ENCODE measurements at regions not wholly inside any gene's neighbourhood (a gene's known extent, or its start where the extent isn't known, plus 50 kb on each side); places are given as distances from the start of the nearest gene placed in this dataset.

- TF ChIP-seq CTCF (IDR thresholded peaks at IDR 0.05) = no peak
- no peak for ATAC-seq
- no peak overlapping the region for H3K27ac ChIP-seq
- H3K27me3 ChIP-seq (ENCODE audit: low read depth) = no peaks in the 10 kb centered on the region
- no peaks in the 10 kb centered on the region for H3K4me1 ChIP-seq
- no peaks in the 10 kb centered on the region for H3K36me3 ChIP-seq
- H3K9me3 ChIP-seq = no peaks in the 10 kb centered on the region
- H3K4me3 ChIP-seq = no peak overlapping the region
- no peak for DNase-seq
- intact Hi-C loops (cut with DNase I) = no loop called here
These were observed 127.6 kb upstream of the VGLL2 start for GRCh38 chr6:117137711-117138110.

GRCh38 chr6:117138425-117138824, 126.9 kb upstream of the VGLL2 start:
- Histone ChIP-seq H3K27ac (no peak overlapping the region), H3K9me3 (no peaks in the 10 kb centered on the region), H3K36me3 (no peaks in the 10 kb centered on the region), H3K27me3 (ENCODE audit: low read depth) (no peaks in the 10 kb centered on the region), H3K4me1 (no peaks in the 10 kb centered on the region), H3K4me3 (no peak overlapping the region)
- intact Hi-C loops (cut with DNase I) = no loop called here
- DNase-seq = no peak
- ATAC-seq = no peak
- no peak for TF ChIP-seq CTCF (IDR thresholded peaks at IDR 0.05)

- TF ChIP-seq CTCF (IDR thresholded peaks at IDR 0.05) = no peak
- Histone ChIP-seq H3K27ac (no peak overlapping the region), H3K27me3 (ENCODE audit: low read depth) (no peaks in the 10 kb centered on the region), H3K4me3 (no peak overlapping the region), H3K9me3 (no peaks in the 10 kb centered on the region), H3K4me1 (no peaks in the 10 kb centered on the region), H3K36me3 (no peaks in the 10 kb centered on the region)
- intact Hi-C loops (cut with DNase I) = no loop called here
- ATAC-seq = no peak
- DNase-seq = no peak
These were observed 126.4 kb upstream of the VGLL2 start for GRCh38 chr6:117138920-117139319.

GRCh38 chr6:117142142-117142541, 123.2 kb upstream of the VGLL2 start:
- intact Hi-C loops (cut with DNase I) = no loop called here
- DNase-seq (no peak), ATAC-seq (no peak)
- H3K36me3 ChIP-seq = no peaks in the 10 kb centered on the region
- no peaks in the 10 kb centered on the region for H3K9me3 ChIP-seq
- no peak for TF ChIP-seq CTCF (IDR thresholded peaks at IDR 0.05)
- H3K4me3 ChIP-seq = no peak overlapping the region
- no peak overlapping the region for H3K27ac ChIP-seq
- H3K4me1 ChIP-seq = no peaks in the 10 kb centered on the region
- no peaks in the 10 kb centered on the region for H3K27me3 ChIP-seq (ENCODE audit: low read depth)

GRCh38 chr6:117142995-117143394, 122.4 kb upstream of the VGLL2 start:
- intact Hi-C loops (cut with DNase I) = no loop called here

More at GRCh38 chr6:117142995-117143394, 122.4 kb upstream of the VGLL2 start:
- H3K36me3 ChIP-seq = no peaks in the 10 kb centered on the region
- H3K4me3 ChIP-seq = no peak overlapping the region
- DNase-seq = no peak
- no peaks in the 10 kb centered on the region for H3K9me3 ChIP-seq
- H3K4me1 ChIP-seq = no peaks in the 10 kb centered on the region
- H3K27ac ChIP-seq = no peak overlapping the region
- no peaks in the 10 kb centered on the region for H3K27me3 ChIP-seq (ENCODE audit: low read depth)
- no peak for TF ChIP-seq CTCF (IDR thresholded peaks at IDR 0.05)
- no peak for ATAC-seq

All from lower lobe of right lung (tissue), 2 donors.